ENCODE measurements at regions not wholly inside any gene's neighbourhood (a gene's known extent, or its start where the extent isn't known, plus 50 kb on each side); places are given as distances from the start of the nearest gene placed in this dataset.

- TF ChIP-seq, protein P1, sequence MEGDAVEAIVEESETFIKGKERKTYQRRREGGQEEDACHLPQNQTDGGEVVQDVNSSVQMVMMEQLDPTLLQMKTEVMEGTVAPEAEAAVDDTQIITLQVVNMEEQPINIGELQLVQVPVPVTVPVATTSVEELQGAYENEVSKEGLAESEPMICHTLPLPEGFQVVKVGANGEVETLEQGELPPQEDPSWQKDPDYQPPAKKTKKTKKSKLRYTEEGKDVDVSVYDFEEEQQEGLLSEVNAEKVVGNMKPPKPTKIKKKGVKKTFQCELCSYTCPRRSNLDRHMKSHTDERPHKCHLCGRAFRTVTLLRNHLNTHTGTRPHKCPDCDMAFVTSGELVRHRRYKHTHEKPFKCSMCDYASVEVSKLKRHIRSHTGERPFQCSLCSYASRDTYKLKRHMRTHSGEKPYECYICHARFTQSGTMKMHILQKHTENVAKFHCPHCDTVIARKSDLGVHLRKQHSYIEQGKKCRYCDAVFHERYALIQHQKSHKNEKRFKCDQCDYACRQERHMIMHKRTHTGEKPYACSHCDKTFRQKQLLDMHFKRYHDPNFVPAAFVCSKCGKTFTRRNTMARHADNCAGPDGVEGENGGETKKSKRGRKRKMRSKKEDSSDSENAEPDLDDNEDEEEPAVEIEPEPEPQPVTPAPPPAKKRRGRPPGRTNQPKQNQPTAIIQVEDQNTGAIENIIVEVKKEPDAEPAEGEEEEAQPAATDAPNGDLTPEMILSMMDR (IDR thresholded peaks at IDR 0.05; ENCODE audit: low read depth, low read length, poor library complexity, severe bottlenecking), result no peak
- no peak for TF ChIP-seq EZH2phosphoT487 (IDR thresholded peaks at IDR 0.05; ENCODE audit: borderline replicate concordance, low read length)
These were observed 470.7 kb downstream of the ETV1 start for GRCh38 chr7:13518738-13519137.

All from DOHH2 (cell line).